ENCODE measurements at regions not wholly inside any gene's neighbourhood (a gene's known extent, or its start where the extent isn't known, plus 50 kb on each side); places are given as distances from the start of the nearest gene placed in this dataset.

DNA sequence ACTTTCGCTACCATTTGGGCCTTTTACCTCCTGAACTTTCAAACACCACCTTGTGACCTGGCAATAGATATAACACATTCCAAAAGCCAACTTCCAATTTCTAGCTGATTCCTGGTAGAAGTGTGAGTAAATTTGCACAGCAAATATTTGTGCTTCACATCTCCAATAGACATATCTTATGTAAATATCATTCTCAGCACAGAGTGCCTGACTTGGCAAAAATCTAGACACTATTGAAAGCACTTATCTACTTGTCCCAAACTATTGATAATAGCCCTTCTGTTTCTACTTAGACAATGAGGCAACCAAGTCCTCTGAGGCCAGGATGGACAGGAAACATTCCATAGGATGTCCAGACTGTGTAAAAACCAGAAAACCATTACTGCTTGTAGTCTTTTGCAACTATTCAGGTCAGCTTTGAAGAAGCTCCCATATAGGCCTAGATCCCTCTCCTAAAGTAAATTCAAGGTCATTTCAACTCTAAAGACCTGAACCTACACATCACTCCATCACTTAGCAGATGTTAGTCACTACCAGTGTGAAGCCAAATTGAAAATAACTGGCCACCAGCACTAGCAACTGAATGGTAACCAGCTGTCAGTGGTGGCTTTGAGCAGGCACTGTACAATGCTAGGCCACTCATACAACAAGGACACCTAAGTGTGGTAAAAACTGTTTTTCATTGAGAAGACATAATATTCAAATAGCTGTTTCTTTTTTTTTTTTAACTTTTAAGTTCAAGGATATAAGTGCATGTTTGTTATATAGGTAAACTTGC lies 95.3 kb upstream of the RSPO3 start:
- TF ChIP-seq CBX5 (IDR thresholded peaks at IDR 0.05; ENCODE audit: low read depth) = no peak
- no peak for TF ChIP-seq CTCF (IDR thresholded peaks at IDR 0.05 in 2 of 3, conservative IDR thresholded peaks at IDR 0.05 in 1 of 3; ENCODE audit: control insufficient read depth in 2 of 3, extremely low read depth in 1 of 3, insufficient read depth in 1 of 3, low read depth in 3 of 3, low read length in 3 of 3)
- no peak for TF ChIP-seq CHD1 (IDR thresholded peaks at IDR 0.05; ENCODE audit: low read depth, low read length)
- TF ChIP-seq LARP7 (IDR thresholded peaks at IDR 0.05) = no peak
- TF ChIP-seq MAX (IDR thresholded peaks at IDR 0.05; ENCODE audit: low read depth, low read length) = no peak
- TF ChIP-seq HDGF (IDR thresholded peaks at IDR 0.05) = no peak
- no peak for TF ChIP-seq ZNF384 (IDR thresholded peaks at IDR 0.05; ENCODE audit: borderline replicate concordance, low read depth, low read length)
- TF ChIP-seq TBL1XR1 (IDR thresholded peaks at IDR 0.05; ENCODE audit: low read depth, low read length) = no peak
- no peak for TF ChIP-seq TCF7 (IDR thresholded peaks at IDR 0.05; ENCODE audit: borderline replicate concordance)

All from GM12878 (cell line).